SW480 (cell line): ENCODE measurements at regions not wholly inside any gene's neighbourhood (a gene's known extent, or its start where the extent isn't known, plus 50 kb on each side); places are given as distances from the start of the nearest gene placed in this dataset.

Source experiments
- DNase-seq: peaks from one replicate; pipeline ENCODE4 v3.0.0-alpha.2; 2016; ENCODE audit warnings: low spot score

GRCh38 chr20:39144757-39145156 is 182.6 kb downstream of the DHX35 start:
- DNase-seq, result no peak

- DNase-seq, result no peak
Measured at GRCh38 chr20:39142407-39143096, 180.4 kb downstream of the DHX35 start.

- DNase-seq, result no peak
Measured at GRCh38 chr20:39137299-39137698, 175.2 kb downstream of the DHX35 start.

GRCh38 chr20:39136798-39137197 is 174.7 kb downstream of the DHX35 start:
- DNase-seq, result no peak

- DNase-seq, result no peak
Measured at GRCh38 chr20:39135885-39136544, 173.9 kb downstream of the DHX35 start.

GRCh38 chr20:39133201-39133600 is 171.1 kb downstream of the DHX35 start:
- no peak for DNase-seq

GRCh38 chr20:39132511-39132910 is 170.4 kb downstream of the DHX35 start:
- DNase-seq, result no peak

- no peak for DNase-seq
Measured at GRCh38 chr20:39132093-39132492, 169.9 kb downstream of the DHX35 start.

- no peak for DNase-seq
Measured at GRCh38 chr20:39130627-39131026, 168.5 kb downstream of the DHX35 start.

GRCh38 chr20:39129523-39129922 is 167.4 kb downstream of the DHX35 start:
- DNase-seq, result no peak

- no peak for DNase-seq
Measured at GRCh38 chr20:39124064-39124463, 161.9 kb downstream of the DHX35 start.

- no peak for DNase-seq
Measured at GRCh38 chr20:39123185-39123557, 161.0 kb downstream of the DHX35 start.

GRCh38 chr20:39117491-39117890 is 155.3 kb downstream of the DHX35 start:
- peak; percentile 94 for DNase-seq

GRCh38 chr20:39116020-39116419 is 153.9 kb downstream of the DHX35 start:
- no peak for DNase-seq

GRCh38 chr20:39112178-39112743 is 150.1 kb downstream of the DHX35 start:
- DNase-seq, result peak; percentile 85

GRCh38 chr20:39111359-39112177 is 149.4 kb downstream of the DHX35 start:
- no peak for DNase-seq

GRCh38 chr20:39110819-39111136 is 148.6 kb downstream of the DHX35 start:
- DNase-seq, result no peak

- DNase-seq, result peak; percentile 41
Measured at GRCh38 chr20:39109933-39110818, 148.0 kb downstream of the DHX35 start.

- DNase-seq, result peak; percentile 51
Measured at GRCh38 chr20:39108746-39109145, 146.6 kb downstream of the DHX35 start.

GRCh38 chr20:39107741-39108140 is 145.6 kb downstream of the DHX35 start:
- DNase-seq, result peak; percentile 41

GRCh38 chr20:39106791-39107190 is 144.6 kb downstream of the DHX35 start:
- no peak for DNase-seq

GRCh38 chr20:39105551-39105950 is 143.4 kb downstream of the DHX35 start:
- no peak for DNase-seq
